ENCODE measurements at regions not wholly inside any gene's neighbourhood (a gene's known extent, or its start where the extent isn't known, plus 50 kb on each side); places are given as distances from the start of the nearest gene placed in this dataset.

DNA sequence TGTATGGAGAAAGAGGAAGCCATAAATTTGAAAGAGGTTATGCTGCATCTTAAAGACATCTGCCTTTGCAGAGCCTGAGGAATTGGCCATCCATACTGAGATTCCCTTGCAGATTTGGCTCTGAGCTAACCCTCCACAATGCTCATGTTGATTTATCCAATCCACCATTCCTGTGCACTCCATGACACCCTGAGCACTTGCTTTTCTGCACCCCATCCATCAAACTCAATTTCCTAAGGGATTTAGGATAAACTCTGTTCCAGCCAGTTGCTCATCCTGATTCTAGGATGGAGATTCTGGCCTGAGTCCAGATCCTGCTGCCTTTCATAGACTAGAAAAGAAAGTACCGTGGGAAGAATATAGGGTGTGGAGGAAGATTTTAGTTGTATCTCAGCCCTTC lies 379.2 kb upstream of the LARGE1 start:
- no peak overlapping the region for H3K4me3 ChIP-seq (ENCODE audit: low read length in 2 of 2)
- no peaks in the 10 kb centered on the region for H3K27me3 ChIP-seq (ENCODE audit: control insufficient read depth in 2 of 2, insufficient read depth in 1 of 2, low read length in 1 of 2)
- no peak overlapping the region for H3K27ac ChIP-seq (ENCODE audit: low read depth in 1 of 2, low read length in 1 of 2)
- DNase-seq (ENCODE audit: low read depth in 6 of 9, low spot score in 9 of 9): no peak
- 95% methylated on average over 1 of the region's 1 CpG for WGBS
- no peaks in the 10 kb centered on the region for H3K9me3 ChIP-seq (ENCODE audit: control insufficient read depth in 2 of 2, insufficient read depth in 1 of 2, low read length in 1 of 2)
- H3K36me3 ChIP-seq (ENCODE audit: control insufficient read depth in 2 of 2, insufficient read depth in 2 of 2, low read length in 1 of 2): no peaks in the 10 kb centered on the region
- no peaks in the 10 kb centered on the region for H3K4me1 ChIP-seq (ENCODE audit: control insufficient read depth in 2 of 2, insufficient read depth in 2 of 2, low read length in 2 of 2)

DNA sequence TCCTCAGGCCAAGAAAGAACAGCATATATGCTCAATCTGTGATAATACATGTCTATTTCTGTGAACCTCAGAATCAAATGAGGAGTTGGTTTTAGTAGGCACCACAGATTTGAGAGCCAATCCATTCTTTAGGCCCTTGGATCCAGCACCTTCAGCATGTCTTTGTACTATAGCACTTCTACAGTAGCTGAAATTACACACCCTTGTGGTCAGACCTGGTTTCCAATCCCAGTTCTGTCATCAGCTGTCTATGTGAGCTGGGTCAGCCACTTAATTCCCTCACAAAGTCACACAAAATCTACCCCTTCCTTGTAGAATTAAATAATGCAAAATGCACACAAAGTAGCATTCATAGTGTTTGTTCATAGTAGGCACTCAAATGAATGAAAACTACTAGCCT lies 381.3 kb upstream of the LARGE1 start:
- H3K27me3 ChIP-seq (ENCODE audit: control insufficient read depth in 2 of 2, insufficient read depth in 1 of 2, low read length in 1 of 2): no peaks in the 10 kb centered on the region
- no peaks in the 10 kb centered on the region for H3K36me3 ChIP-seq (ENCODE audit: control insufficient read depth in 2 of 2, insufficient read depth in 2 of 2, low read length in 1 of 2)
- no peak overlapping the region for H3K27ac ChIP-seq (ENCODE audit: low read depth in 1 of 2, low read length in 1 of 2)
- no peaks in the 10 kb centered on the region for H3K4me1 ChIP-seq (ENCODE audit: control insufficient read depth in 2 of 2, insufficient read depth in 2 of 2, low read length in 2 of 2)
- H3K4me3 ChIP-seq (ENCODE audit: low read length in 2 of 2): no peak overlapping the region
- DNase-seq (ENCODE audit: low read depth in 6 of 9, low spot score in 9 of 9): no peak
- H3K9me3 ChIP-seq (ENCODE audit: control insufficient read depth in 2 of 2, insufficient read depth in 1 of 2, low read length in 1 of 2): peaks cover 0 to 1% of the 10 kb centered on the region in 2 donors

DNA sequence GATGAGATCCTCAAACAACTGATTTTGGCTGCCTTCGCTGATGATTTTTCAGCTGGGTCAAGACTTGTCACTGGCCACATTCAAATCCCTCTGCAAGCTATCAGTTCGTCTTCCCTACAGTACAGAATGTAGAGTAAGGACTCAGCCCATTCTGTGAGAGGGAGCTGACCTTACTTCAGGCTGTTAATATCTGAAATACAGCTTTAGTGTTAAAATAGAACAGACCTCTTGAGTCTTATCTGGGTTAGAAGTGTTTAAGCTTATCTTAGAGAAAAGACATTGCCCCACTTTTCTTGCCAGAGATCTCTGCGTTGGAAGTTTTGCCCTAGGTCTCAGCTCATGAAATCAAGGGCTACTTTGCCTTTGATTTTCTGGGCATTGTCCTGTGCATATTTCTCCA lies 383.4 kb upstream of the LARGE1 start:
- DNase-seq (ENCODE audit: low read depth in 6 of 9, low spot score in 9 of 9): no peak
- Histone ChIP-seq H3K27ac (ENCODE audit: low read depth in 1 of 2, low read length in 1 of 2) (no peak overlapping the region), H3K9me3 (ENCODE audit: control insufficient read depth in 2 of 2, insufficient read depth in 1 of 2, low read length in 1 of 2) (peaks cover 0 to 1% of the 10 kb centered on the region in 2 donors), H3K36me3 (ENCODE audit: control insufficient read depth in 2 of 2, insufficient read depth in 2 of 2, low read length in 1 of 2) (no peaks in the 10 kb centered on the region), H3K4me1 (ENCODE audit: control insufficient read depth in 2 of 2, insufficient read depth in 2 of 2, low read length in 2 of 2) (no peaks in the 10 kb centered on the region), H3K4me3 (ENCODE audit: low read length in 2 of 2) (no peak overlapping the region), H3K27me3 (ENCODE audit: control insufficient read depth in 2 of 2, insufficient read depth in 1 of 2, low read length in 1 of 2) (no peaks in the 10 kb centered on the region)
- 88% methylated on average over 3 of the region's 3 CpGs for WGBS

DNA sequence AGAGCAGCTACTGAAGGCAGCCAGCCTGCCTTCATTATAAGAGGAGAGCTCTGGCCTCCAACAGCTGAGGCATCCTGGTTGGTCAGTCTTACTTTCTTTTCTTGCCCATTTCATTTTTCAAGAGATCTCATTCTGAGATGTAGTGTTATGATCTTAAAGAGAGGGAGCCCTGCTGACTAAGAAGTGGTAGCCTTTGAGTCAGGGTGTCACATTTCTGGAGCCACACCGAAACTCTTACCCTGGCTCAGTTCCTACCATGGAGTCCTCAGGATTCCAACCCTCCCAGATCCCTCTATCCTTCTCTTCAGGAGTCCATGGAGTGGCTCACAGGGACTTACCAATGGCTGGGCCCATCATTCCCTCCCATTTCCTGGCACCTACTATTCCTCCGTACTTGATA lies 386.1 kb upstream of the LARGE1 start:
- peaks cover 1 to 4% of the 10 kb centered on the region in 2 donors for H3K9me3 ChIP-seq (ENCODE audit: control insufficient read depth in 2 of 2, insufficient read depth in 1 of 2, low read length in 1 of 2)
- no peak overlapping the region for H3K27ac ChIP-seq (ENCODE audit: low read depth in 1 of 2, low read length in 1 of 2)
- H3K27me3 ChIP-seq (ENCODE audit: control insufficient read depth in 2 of 2, insufficient read depth in 1 of 2, low read length in 1 of 2): no peaks in the 10 kb centered on the region
- WGBS: 93% methylated on average over 2 of the region's 2 CpGs
- no peak overlapping the region for H3K4me3 ChIP-seq (ENCODE audit: low read length in 2 of 2)
- no peaks in the 10 kb centered on the region for H3K4me1 ChIP-seq (ENCODE audit: control insufficient read depth in 2 of 2, insufficient read depth in 2 of 2, low read length in 2 of 2)
- no peak for DNase-seq (ENCODE audit: low read depth in 6 of 9, low spot score in 9 of 9)
- H3K36me3 ChIP-seq (ENCODE audit: control insufficient read depth in 2 of 2, insufficient read depth in 2 of 2, low read length in 1 of 2): no peaks in the 10 kb centered on the region

DNA sequence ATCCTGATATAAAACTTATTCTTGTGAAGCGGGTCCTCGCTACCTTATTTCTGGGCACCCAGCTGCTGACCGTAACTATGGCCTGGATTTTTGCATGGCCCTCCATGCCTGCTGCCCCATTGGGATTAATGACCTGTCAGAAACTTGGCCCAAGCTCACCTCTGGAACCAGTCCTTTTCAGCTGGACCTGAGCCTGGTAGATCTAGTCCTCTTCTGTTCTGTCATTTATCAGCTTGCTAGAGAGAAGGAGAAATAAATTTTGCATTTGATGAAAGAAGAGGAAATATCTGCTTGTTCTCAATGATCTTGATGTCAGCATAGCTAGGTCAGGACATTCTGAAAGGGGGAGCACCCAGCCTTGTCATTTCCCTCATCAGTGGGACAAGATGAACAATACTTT lies 387.8 kb upstream of the LARGE1 start:
- 95% methylated on average over 3 of the region's 3 CpGs for WGBS
- H3K36me3 ChIP-seq (ENCODE audit: control insufficient read depth in 2 of 2, insufficient read depth in 2 of 2, low read length in 1 of 2): no peaks in the 10 kb centered on the region
- no peak overlapping the region for H3K4me3 ChIP-seq (ENCODE audit: low read length in 2 of 2)
- no peak for DNase-seq (ENCODE audit: low read depth in 6 of 9, low spot score in 9 of 9)
- peaks cover 1 to 8% of the 10 kb centered on the region in 2 donors for H3K9me3 ChIP-seq (ENCODE audit: control insufficient read depth in 2 of 2, insufficient read depth in 1 of 2, low read length in 1 of 2)
- no peaks in the 10 kb centered on the region for H3K27me3 ChIP-seq (ENCODE audit: control insufficient read depth in 2 of 2, insufficient read depth in 1 of 2, low read length in 1 of 2)
- no peaks in the 10 kb centered on the region for H3K4me1 ChIP-seq (ENCODE audit: control insufficient read depth in 2 of 2, insufficient read depth in 2 of 2, low read length in 2 of 2)
- no peak overlapping the region for H3K27ac ChIP-seq (ENCODE audit: low read depth in 1 of 2, low read length in 1 of 2)

DNA sequence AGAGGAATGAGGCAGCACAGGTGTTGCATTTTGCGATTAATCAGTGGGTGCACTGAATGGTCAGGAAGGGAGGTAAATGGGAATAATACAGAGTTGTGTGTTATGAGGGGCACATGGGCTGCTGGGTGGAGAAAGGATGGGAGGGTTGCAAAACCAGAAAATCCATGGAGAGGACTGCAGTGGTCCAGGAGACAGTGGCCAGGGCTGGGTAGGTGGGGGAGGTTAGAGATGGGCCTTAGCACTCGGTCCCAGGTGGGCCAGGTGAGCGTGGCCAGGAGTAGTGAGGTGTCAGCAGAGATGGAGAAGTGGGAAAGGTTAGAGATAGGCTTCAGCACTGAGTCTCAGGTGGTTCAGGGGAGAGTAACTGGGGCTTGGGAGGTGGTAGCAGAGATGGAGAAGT lies 399.1 kb upstream of the LARGE1 start:
- peaks cover 0 to 16% of the 10 kb centered on the region in 2 donors for H3K9me3 ChIP-seq (ENCODE audit: control insufficient read depth in 2 of 2, insufficient read depth in 1 of 2, low read length in 1 of 2)
- DNase-seq (ENCODE audit: low read depth in 6 of 9, low spot score in 9 of 9): no peak
- no peaks in the 10 kb centered on the region for H3K36me3 ChIP-seq (ENCODE audit: control insufficient read depth in 2 of 2, insufficient read depth in 2 of 2, low read length in 1 of 2)
- no peaks in the 10 kb centered on the region for H3K4me1 ChIP-seq (ENCODE audit: control insufficient read depth in 2 of 2, insufficient read depth in 2 of 2, low read length in 2 of 2)
- no peak overlapping the region for H3K27ac ChIP-seq (ENCODE audit: low read depth in 1 of 2, low read length in 1 of 2)
- H3K4me3 ChIP-seq (ENCODE audit: low read length in 2 of 2): no peak overlapping the region
- no peaks in the 10 kb centered on the region for H3K27me3 ChIP-seq (ENCODE audit: control insufficient read depth in 2 of 2, insufficient read depth in 1 of 2, low read length in 1 of 2)
- 88% methylated on average over 3 of the region's 3 CpGs for WGBS

DNA sequence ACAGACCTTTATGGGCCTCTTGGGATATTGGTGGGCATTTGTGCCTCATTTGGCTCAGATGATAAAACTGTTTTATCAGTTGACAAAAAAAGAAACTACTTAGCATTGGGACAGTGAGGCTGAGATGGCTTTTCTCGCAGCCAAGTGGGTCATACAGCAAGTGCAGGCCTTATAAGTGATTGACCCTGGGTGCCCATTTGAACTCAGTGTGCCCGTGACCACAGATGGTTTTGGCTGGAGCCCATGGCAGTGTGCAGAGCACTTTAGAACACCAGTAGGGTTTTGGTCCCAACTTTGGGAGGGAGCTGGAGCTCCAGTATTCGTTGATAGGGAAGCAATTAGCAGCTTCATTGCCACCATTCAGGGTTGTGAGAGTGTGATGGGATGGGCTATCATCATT lies 404.5 kb upstream of the LARGE1 start:
- no peaks in the 10 kb centered on the region for H3K36me3 ChIP-seq (ENCODE audit: control insufficient read depth in 2 of 2, insufficient read depth in 2 of 2, low read length in 1 of 2)
- 94% methylated on average over 3 of the region's 3 CpGs for WGBS
- no peak overlapping the region for H3K27ac ChIP-seq (ENCODE audit: low read depth in 1 of 2, low read length in 1 of 2)
- H3K4me3 ChIP-seq (ENCODE audit: low read length in 2 of 2): no peak overlapping the region
- H3K27me3 ChIP-seq (ENCODE audit: control insufficient read depth in 2 of 2, insufficient read depth in 1 of 2, low read length in 1 of 2): no peaks in the 10 kb centered on the region
- no peaks in the 10 kb centered on the region for H3K4me1 ChIP-seq (ENCODE audit: control insufficient read depth in 2 of 2, insufficient read depth in 2 of 2, low read length in 2 of 2)
- DNase-seq (ENCODE audit: low read depth in 6 of 9, low spot score in 9 of 9): no peak
- peaks cover 1 to 3% of the 10 kb centered on the region in 2 donors for H3K9me3 ChIP-seq (ENCODE audit: control insufficient read depth in 2 of 2, insufficient read depth in 1 of 2, low read length in 1 of 2)

DNA sequence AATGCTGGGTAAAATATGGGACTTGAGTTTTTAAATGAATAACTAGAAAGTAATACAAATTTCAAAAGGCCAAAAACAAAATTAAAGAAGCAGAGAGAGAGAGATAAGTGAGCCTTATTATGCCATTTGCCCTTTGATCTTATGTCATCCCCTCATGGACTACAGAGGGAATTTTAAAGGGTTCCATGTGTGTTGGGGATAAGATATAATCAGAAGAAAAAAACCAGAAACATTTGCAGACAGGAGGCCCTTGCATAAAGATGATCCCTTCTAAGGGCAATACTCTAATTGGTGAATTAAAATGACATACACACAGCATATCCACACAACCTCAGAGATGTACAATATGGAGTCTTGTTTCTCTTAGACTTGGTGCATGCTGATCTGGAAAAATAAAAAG lies 406.6 kb upstream of the LARGE1 start:
- Histone ChIP-seq H3K4me3 (ENCODE audit: low read length in 2 of 2) (no peak overlapping the region), H3K27ac (ENCODE audit: low read depth in 1 of 2, low read length in 1 of 2) (no peak overlapping the region), H3K36me3 (ENCODE audit: control insufficient read depth in 2 of 2, insufficient read depth in 2 of 2, low read length in 1 of 2) (no peaks in the 10 kb centered on the region), H3K9me3 (ENCODE audit: control insufficient read depth in 2 of 2, insufficient read depth in 1 of 2, low read length in 1 of 2) (peaks cover 1 to 3% of the 10 kb centered on the region in 2 donors), H3K27me3 (ENCODE audit: control insufficient read depth in 2 of 2, insufficient read depth in 1 of 2, low read length in 1 of 2) (no peaks in the 10 kb centered on the region), H3K4me1 (ENCODE audit: control insufficient read depth in 2 of 2, insufficient read depth in 2 of 2, low read length in 2 of 2) (no peaks in the 10 kb centered on the region)
- no peak for DNase-seq (ENCODE audit: low read depth in 6 of 9, low spot score in 9 of 9)

DNA sequence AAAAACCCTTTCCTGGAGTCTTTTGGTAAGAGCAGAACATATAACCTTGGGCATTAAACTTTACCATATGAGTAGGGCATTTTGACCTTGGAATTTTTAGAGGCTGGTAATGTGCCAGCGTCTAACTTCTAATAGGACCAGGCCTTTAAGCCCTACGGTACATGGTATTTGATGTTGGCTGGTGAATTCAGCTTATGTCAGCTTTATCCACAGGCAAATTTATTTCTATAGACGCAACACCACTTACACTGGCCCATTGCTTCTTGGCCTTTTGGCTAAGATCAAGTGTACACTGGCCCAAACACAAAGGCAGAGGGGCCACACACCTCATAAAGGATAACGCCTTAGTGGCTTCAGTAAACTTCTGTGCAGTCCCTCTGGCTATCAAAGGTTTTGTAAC lies 410.2 kb upstream of the LARGE1 start:
- Histone ChIP-seq H3K9me3 (ENCODE audit: control insufficient read depth in 2 of 2, insufficient read depth in 1 of 2, low read length in 1 of 2) (peaks cover 0 to 6% of the 10 kb centered on the region in 2 donors), H3K36me3 (ENCODE audit: control insufficient read depth in 2 of 2, insufficient read depth in 2 of 2, low read length in 1 of 2) (no peaks in the 10 kb centered on the region), H3K4me1 (ENCODE audit: control insufficient read depth in 2 of 2, insufficient read depth in 2 of 2, low read length in 2 of 2) (no peaks in the 10 kb centered on the region), H3K27me3 (ENCODE audit: control insufficient read depth in 2 of 2, insufficient read depth in 1 of 2, low read length in 1 of 2) (no peaks in the 10 kb centered on the region), H3K4me3 (ENCODE audit: low read length in 2 of 2) (no peak overlapping the region), H3K27ac (ENCODE audit: low read depth in 1 of 2, low read length in 1 of 2) (no peak overlapping the region)
- no peak for DNase-seq (ENCODE audit: low read depth in 6 of 9, low spot score in 9 of 9)
- WGBS: 92% methylated on average over 4 of the region's 4 CpGs

DNA sequence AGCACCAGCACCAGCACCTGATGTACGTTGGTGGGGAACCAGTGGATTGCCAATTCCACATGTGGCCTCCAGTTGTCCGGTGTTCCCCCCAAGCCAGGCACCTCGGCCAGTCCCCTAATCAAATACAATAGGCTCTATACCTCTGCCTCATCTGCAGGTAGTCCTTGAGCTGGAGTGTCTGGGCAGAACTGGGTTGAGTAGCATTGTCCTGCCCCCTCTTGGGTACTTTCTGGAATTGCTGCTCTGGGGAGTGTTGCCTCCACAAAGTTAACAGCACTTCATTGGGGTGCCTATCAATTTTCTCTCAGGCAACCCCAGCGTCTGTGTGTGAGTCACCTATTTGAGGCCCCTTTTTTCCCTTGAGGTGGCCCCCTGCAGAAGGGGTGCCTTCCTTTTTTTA lies 413.0 kb upstream of the LARGE1 start:
- Histone ChIP-seq H3K27ac (ENCODE audit: low read depth in 1 of 2, low read length in 1 of 2) (no peak overlapping the region), H3K9me3 (ENCODE audit: control insufficient read depth in 2 of 2, insufficient read depth in 1 of 2, low read length in 1 of 2) (peaks cover 0 to 6% of the 10 kb centered on the region in 2 donors), H3K4me1 (ENCODE audit: control insufficient read depth in 2 of 2, insufficient read depth in 2 of 2, low read length in 2 of 2) (no peaks in the 10 kb centered on the region), H3K27me3 (ENCODE audit: control insufficient read depth in 2 of 2, insufficient read depth in 1 of 2, low read length in 1 of 2) (no peaks in the 10 kb centered on the region), H3K4me3 (ENCODE audit: low read length in 2 of 2) (no peak overlapping the region), H3K36me3 (ENCODE audit: control insufficient read depth in 2 of 2, insufficient read depth in 2 of 2, low read length in 1 of 2) (no peaks in the 10 kb centered on the region)
- no peak for DNase-seq (ENCODE audit: low read depth in 6 of 9, low spot score in 9 of 9)
- 95% methylated on average over 4 of the region's 4 CpGs for WGBS

All from thymus (tissue), 11 donors.